ENCODE measurements at regions not wholly inside any gene's neighbourhood (a gene's known extent, or its start where the extent isn't known, plus 50 kb on each side); places are given as distances from the start of the nearest gene placed in this dataset.
A peak's percentile ranks its signal among the peaks of the same experiment; 100 is the strongest.
"Not testable (repeated sequence)": the region's sequence is repeated elsewhere in the genome, so short reads cannot be mapped to it uniquely, and the experiment has no call there.

GRCh38 chr5:38697013-38697412 is 140.6 kb upstream of the LIFR start:
- FAIRE-seq = no peak
- Histone ChIP-seq H3K27ac (ENCODE audit: insufficient read depth, low read depth, low read length) (no peak overlapping the region), H3K9ac (replicated peaks; ENCODE audit: extremely low read depth, insufficient read depth, low read length) (no peak overlapping the region), H3K27me3 (ENCODE audit: control insufficient read depth in 2 of 2, insufficient read depth in 2 of 2, low read length in 2 of 2) (peaks cover 4 to 12% of the 10 kb centered on the region in 2 experiments), H3K4me2 (ENCODE audit: insufficient read depth, low read length) (no peak overlapping the region), H2AFZ (ENCODE audit: low read depth, low read length) (no peak overlapping the region), H3K36me3 (ENCODE audit: control insufficient read depth in 2 of 2, extremely low read depth in 1 of 2, insufficient read depth in 2 of 2, low read length in 2 of 2) (no peaks in the 10 kb centered on the region), H3K79me2 (ENCODE audit: control insufficient read depth, insufficient read depth, low read length) (no peaks in the 10 kb centered on the region), H3K4me3 (replicated peaks in 1 of 3; ENCODE audit: insufficient read depth in 1 of 3, low read depth in 1 of 3, low read length in 3 of 3) (no peak overlapping the region), H3K9me1 (replicated peaks; ENCODE audit: control insufficient read depth, extremely low read depth, insufficient read depth, low read length) (no peaks in the 10 kb centered on the region), H3K9me3 (replicated peaks; ENCODE audit: control insufficient read depth, insufficient read depth, low read length) (no peaks in the 10 kb centered on the region), H3K4me1 (ENCODE audit: control insufficient read depth, extremely low read depth, insufficient read depth, low read length) (no peaks in the 10 kb centered on the region), H4K20me1 (replicated peaks; ENCODE audit: control insufficient read depth, extremely low read depth, insufficient read depth, low read length) (no peaks in the 10 kb centered on the region)
- POLR2A ChIA-PET = no interaction called here
- CTCF ChIA-PET = interaction anchor here (0.9 to 2.3 kb wide), 4 partner anchors 13 to 255 kb away, joined by 3 to 7 read pairs (median 6); no protein-coding TSS in a partner anchor
- dilution Hi-C loops (cut with MboI; ENCODE audit: extremely low pct_ligation_motif_present, low sequenced_read_pairs) = no loop called here
- no peak for TF ChIP-seq MAX (IDR thresholded peaks at IDR 0.05; ENCODE audit: insufficient read depth, insufficient read length)
- TF ChIP-seq, protein P1, sequence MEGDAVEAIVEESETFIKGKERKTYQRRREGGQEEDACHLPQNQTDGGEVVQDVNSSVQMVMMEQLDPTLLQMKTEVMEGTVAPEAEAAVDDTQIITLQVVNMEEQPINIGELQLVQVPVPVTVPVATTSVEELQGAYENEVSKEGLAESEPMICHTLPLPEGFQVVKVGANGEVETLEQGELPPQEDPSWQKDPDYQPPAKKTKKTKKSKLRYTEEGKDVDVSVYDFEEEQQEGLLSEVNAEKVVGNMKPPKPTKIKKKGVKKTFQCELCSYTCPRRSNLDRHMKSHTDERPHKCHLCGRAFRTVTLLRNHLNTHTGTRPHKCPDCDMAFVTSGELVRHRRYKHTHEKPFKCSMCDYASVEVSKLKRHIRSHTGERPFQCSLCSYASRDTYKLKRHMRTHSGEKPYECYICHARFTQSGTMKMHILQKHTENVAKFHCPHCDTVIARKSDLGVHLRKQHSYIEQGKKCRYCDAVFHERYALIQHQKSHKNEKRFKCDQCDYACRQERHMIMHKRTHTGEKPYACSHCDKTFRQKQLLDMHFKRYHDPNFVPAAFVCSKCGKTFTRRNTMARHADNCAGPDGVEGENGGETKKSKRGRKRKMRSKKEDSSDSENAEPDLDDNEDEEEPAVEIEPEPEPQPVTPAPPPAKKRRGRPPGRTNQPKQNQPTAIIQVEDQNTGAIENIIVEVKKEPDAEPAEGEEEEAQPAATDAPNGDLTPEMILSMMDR (IDR thresholded peaks at IDR 0.05; ENCODE audit: extremely low read depth in 1 of 2, insufficient read depth in 1 of 2, low read depth in 1 of 2, low read length in 2 of 2) = no peak
- no peak for TF ChIP-seq EZH2 (IDR thresholded peaks at IDR 0.05; ENCODE audit: borderline replicate concordance, low read depth, low read length, severe bottlenecking)
- no peak for TF ChIP-seq JUN (IDR thresholded peaks at IDR 0.05; ENCODE audit: borderline replicate concordance, insufficient read depth, insufficient read length, low read depth)
- no peak for TF ChIP-seq MYC (IDR thresholded peaks at IDR 0.05; ENCODE audit: low read depth, low read length)
- no peak for TF ChIP-seq GATA2 (IDR thresholded peaks at IDR 0.05; ENCODE audit: insufficient read depth, insufficient read length, low read depth, low read length)
- no peak for TF ChIP-seq POLR2AphosphoS5 (IDR thresholded peaks at IDR 0.05; ENCODE audit: insufficient read depth, low read depth, low read length)
- no peak for TF ChIP-seq FOS (IDR thresholded peaks at IDR 0.05; ENCODE audit: borderline replicate concordance, insufficient read depth, low read length)
- no peak for TF ChIP-seq POLR2A (IDR thresholded peaks at IDR 0.05; ENCODE audit: low read depth, low read length)
- no TSS peak for BruUV-seq (replicated peaks)
- peak; percentile 16 for DNase-seq (ENCODE audit: low read depth, low spot score)
- intact Hi-C loops (cut with micrococcal nuclease) = no loop called here

DNA sequence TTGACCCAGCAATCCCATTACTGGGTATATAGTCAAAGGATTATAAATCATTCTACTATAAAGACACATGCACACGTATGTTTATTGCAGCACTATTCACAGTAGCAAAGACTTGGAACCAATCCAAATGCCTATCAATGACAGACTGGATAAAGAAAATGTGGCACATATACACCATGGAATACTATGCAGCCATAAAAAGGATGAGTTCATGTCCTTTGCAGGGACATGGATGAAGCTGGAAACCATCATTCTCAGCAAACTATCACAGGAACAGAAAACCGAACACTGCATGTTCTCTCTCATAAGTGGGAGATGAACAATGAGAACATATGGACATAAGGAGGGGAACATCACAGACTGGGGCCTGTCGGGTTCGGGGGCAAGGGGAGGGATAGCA is 140.3 kb upstream of the OSMR start:
- intact Hi-C loops (cut with micrococcal nuclease); POLR2A ChIA-PET; dilution Hi-C loops (cut with MboI; ENCODE audit: extremely low pct_ligation_motif_present, low sequenced_read_pairs); H4K20me1 ChIP-seq (replicated peaks; ENCODE audit: control insufficient read depth, extremely low read depth, insufficient read depth, low read length); CTCF ChIA-PET; H3K9ac ChIP-seq (replicated peaks; ENCODE audit: extremely low read depth, insufficient read depth, low read length); H3K79me2 ChIP-seq (ENCODE audit: control insufficient read depth, insufficient read depth, low read length); H3K27me3 ChIP-seq (ENCODE audit: control insufficient read depth in 2 of 2, insufficient read depth in 2 of 2, low read length in 2 of 2); H3K27ac ChIP-seq (ENCODE audit: insufficient read depth, low read depth, low read length); BruUV-seq (replicated peaks); H3K36me3 ChIP-seq (ENCODE audit: control insufficient read depth in 2 of 2, extremely low read depth in 1 of 2, insufficient read depth in 2 of 2, low read length in 2 of 2); H3K4me2 ChIP-seq (ENCODE audit: insufficient read depth, low read length); H2AFZ ChIP-seq (ENCODE audit: low read depth, low read length); H3K4me1 ChIP-seq (ENCODE audit: control insufficient read depth, extremely low read depth, insufficient read depth, low read length); H3K4me3 ChIP-seq (replicated peaks in 1 of 3; ENCODE audit: insufficient read depth in 1 of 3, low read depth in 1 of 3, low read length in 3 of 3); FAIRE-seq; DNase-seq (ENCODE audit: low read depth, low spot score); H3K9me3 ChIP-seq (replicated peaks; ENCODE audit: control insufficient read depth, insufficient read depth, low read length); H3K9me1 ChIP-seq (replicated peaks; ENCODE audit: control insufficient read depth, extremely low read depth, insufficient read depth, low read length): not testable (repeated sequence)
